ENCODE measurements at regions not wholly inside any gene's neighbourhood (a gene's known extent, or its start where the extent isn't known, plus 50 kb on each side); places are given as distances from the start of the nearest gene placed in this dataset.

DNA sequence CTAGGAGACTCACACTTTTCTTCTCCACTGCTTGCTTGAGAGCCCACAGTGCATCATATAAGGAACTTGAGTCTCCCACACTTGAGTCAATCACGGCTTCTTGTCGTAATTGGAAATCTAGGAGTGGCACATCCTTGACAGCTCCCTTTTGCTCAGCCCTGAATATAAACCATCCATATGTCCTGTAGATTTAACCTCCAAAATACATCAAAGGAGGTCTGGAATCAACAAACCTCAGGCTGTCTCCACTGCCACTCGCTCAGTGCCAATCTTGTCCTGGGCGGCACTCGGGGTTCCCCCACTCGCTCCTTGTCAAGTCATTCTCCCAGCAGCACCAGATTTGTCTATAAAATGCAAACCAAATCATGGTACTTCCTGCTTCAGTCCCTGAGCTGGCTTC, 84.4 kb upstream of the UQCRFS1 start:
- no peak for DNase-seq (ENCODE audit: low spot score)
- H3K9ac ChIP-seq = no peak overlapping the region
- H2AFZ ChIP-seq (replicated peaks) = no peak overlapping the region
- Mint-ChIP-seq H3K27me3 (ENCODE audit: insufficient read depth, low read depth) (peaks cover 11% of the 10 kb centered on the region), H3K27ac (no peak overlapping the region), H3K9me3 (peaks cover 2% of the 10 kb centered on the region), H3K4me3 (no peak overlapping the region), H3K36me3 (no peaks in the 10 kb centered on the region), H3K4me1 (peaks cover 1% of the 10 kb centered on the region)
- H3K4me1 ChIP-seq = no peaks in the 10 kb centered on the region
- no peak overlapping the region for H3K4me3 ChIP-seq
- H3K9me3 ChIP-seq (ENCODE audit: low read depth) = no peaks in the 10 kb centered on the region
- no peak for TF ChIP-seq EZH2 (IDR thresholded peaks at IDR 0.05)
- TF ChIP-seq, protein P1, sequence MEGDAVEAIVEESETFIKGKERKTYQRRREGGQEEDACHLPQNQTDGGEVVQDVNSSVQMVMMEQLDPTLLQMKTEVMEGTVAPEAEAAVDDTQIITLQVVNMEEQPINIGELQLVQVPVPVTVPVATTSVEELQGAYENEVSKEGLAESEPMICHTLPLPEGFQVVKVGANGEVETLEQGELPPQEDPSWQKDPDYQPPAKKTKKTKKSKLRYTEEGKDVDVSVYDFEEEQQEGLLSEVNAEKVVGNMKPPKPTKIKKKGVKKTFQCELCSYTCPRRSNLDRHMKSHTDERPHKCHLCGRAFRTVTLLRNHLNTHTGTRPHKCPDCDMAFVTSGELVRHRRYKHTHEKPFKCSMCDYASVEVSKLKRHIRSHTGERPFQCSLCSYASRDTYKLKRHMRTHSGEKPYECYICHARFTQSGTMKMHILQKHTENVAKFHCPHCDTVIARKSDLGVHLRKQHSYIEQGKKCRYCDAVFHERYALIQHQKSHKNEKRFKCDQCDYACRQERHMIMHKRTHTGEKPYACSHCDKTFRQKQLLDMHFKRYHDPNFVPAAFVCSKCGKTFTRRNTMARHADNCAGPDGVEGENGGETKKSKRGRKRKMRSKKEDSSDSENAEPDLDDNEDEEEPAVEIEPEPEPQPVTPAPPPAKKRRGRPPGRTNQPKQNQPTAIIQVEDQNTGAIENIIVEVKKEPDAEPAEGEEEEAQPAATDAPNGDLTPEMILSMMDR (IDR thresholded peaks at IDR 0.05) = no peak
- no peak for TF ChIP-seq EZH2phosphoT487 (IDR thresholded peaks at IDR 0.05)
- no peaks in the 10 kb centered on the region for H3K79me2 ChIP-seq (ENCODE audit: low read depth)
- H4K20me1 ChIP-seq (ENCODE audit: low read depth) = no peaks in the 10 kb centered on the region
- no peak overlapping the region for H3K4me2 ChIP-seq
- no peaks in the 10 kb centered on the region for H3K27me3 ChIP-seq
- no peaks in the 10 kb centered on the region for H3K36me3 ChIP-seq
- no peaks in the 10 kb centered on the region for H3F3A ChIP-seq (ENCODE audit: low read depth)
- H3K27ac ChIP-seq = no peak overlapping the region

DNA sequence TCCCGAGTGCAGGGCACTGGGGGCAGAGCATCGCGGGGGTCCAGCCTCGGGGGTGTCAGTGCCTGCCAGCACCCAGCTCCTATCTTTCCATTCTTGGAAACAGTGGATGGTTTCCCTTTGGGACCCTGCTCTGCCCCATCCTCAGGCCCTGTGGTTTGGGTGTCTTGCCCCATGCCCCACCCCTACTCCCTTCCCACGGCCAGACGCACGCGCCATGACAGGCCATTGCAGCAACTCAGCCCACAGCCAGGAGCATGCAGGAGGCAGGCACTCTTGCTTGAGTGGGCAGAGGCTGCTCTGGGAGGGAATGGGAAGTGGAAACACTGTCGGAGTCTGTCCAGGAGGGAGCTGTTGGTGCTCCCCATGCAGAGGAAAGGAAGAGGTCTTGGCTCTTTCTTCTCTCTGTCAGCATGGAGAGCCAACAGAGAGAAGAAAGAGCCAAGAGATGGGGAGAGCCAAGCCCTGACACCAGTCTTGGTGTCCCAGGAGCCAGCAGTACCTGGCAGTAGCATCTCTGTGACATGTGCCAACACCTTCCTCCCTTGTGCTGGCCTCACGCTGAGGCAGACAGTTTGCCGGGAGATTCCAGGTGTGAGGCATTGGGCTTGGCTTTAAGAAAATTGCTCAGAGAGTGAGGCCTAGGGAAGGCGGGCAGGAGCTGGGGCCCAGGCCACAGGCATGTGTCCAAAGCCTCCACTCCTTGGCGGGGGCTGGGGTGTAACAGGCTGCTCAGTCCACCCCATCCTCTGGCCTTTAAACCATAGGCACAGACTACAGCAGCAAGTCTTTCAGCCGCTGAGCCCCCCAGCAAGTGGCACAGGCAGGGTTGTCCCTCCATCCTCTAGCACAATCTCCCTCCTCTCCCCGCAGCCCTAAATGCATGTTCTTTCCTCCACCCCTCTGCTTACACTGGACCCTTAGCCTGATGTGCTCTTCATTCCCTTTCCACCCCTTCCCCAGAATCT, 86.7 kb upstream of the UQCRFS1 start:
- Histone ChIP-seq H3K9me3 (ENCODE audit: low read depth) (no peaks in the 10 kb centered on the region), H3K79me2 (ENCODE audit: low read depth) (no peaks in the 10 kb centered on the region), H3F3A (ENCODE audit: low read depth) (no peaks in the 10 kb centered on the region), H3K4me3 (no peak overlapping the region), H3K27ac (no peak overlapping the region), H3K4me2 (no peak overlapping the region), H3K36me3 (no peaks in the 10 kb centered on the region), H3K4me1 (no peaks in the 10 kb centered on the region), H3K27me3 (no peaks in the 10 kb centered on the region), H4K20me1 (ENCODE audit: low read depth) (no peaks in the 10 kb centered on the region), H3K9ac (no peak overlapping the region), H2AFZ (replicated peaks) (no peak overlapping the region)
- peaks cover 9% of the 10 kb centered on the region for H3K27me3 Mint-ChIP-seq (ENCODE audit: insufficient read depth, low read depth)
- H3K4me1 Mint-ChIP-seq = no peaks in the 10 kb centered on the region
- no peaks in the 10 kb centered on the region for H3K36me3 Mint-ChIP-seq
- no peak overlapping the region for H3K4me3 Mint-ChIP-seq
- TF ChIP-seq, protein P1 (IDR thresholded peaks at IDR 0.05) = no peak
- TF ChIP-seq EZH2 (IDR thresholded peaks at IDR 0.05) = no peak
- TF ChIP-seq EZH2phosphoT487 (IDR thresholded peaks at IDR 0.05) = no peak
- peaks cover 2% of the 10 kb centered on the region for H3K9me3 Mint-ChIP-seq
- no peak overlapping the region for H3K27ac Mint-ChIP-seq
- DNase-seq (ENCODE audit: low spot score) = no peak

DNA sequence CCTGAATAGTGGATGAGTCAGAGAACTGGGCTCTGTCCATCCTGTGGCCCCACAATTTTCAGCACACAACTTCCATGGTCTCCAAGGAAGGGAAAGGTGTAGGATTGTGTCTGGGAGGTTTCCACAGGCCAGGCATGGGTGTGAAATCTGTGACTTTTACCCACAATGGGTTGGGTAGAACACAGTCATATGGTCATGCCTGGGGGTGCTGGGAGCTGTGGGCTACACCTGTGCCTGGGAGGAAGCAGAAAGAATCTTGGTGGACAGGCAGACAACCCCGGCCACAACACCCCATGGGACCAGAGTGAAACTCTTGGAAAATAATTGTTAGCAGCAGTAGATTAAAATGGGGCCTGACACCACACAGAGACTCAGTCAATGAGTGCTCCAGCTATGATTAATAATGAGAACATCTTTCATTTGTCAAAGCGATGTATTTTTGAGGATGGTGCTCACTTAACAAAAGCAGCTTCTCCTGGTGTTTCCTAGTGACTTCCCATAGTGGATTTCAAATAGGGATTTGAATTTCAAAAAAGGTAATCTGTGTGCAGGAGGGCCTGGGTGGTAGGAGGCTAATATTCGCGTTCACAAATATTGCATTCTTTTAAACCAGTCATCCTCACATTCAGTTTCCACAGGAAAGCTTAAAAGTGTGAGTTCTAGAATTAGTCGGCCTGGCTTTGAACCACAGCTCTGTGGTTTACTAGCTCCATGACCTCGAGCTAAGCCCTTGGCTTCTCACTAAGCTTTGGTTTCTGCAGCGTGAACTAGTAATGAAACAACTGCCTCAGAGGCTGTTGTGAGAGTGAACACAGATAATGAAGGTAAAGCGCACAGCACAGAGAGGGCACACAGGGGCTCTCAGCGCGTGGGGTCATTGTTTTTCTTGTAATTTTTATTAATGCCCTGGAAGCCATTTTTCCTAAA, 89.3 kb upstream of the UQCRFS1 start:
- no peak overlapping the region for H3K9ac ChIP-seq
- no peaks in the 10 kb centered on the region for H3K79me2 ChIP-seq (ENCODE audit: low read depth)
- TF ChIP-seq EZH2phosphoT487 (IDR thresholded peaks at IDR 0.05) (no peak), EZH2 (IDR thresholded peaks at IDR 0.05) (no peak)
- TF ChIP-seq, protein P1 (IDR thresholded peaks at IDR 0.05) = no peak
- H3K9me3 ChIP-seq (ENCODE audit: low read depth) = no peaks in the 10 kb centered on the region
- Mint-ChIP-seq H3K27ac (no peak overlapping the region), H3K4me3 (no peak overlapping the region), H3K27me3 (ENCODE audit: insufficient read depth, low read depth) (peaks cover 7% of the 10 kb centered on the region), H3K4me1 (no peaks in the 10 kb centered on the region), H3K9me3 (no peaks in the 10 kb centered on the region), H3K36me3 (no peaks in the 10 kb centered on the region)
- no peak overlapping the region for H2AFZ ChIP-seq (replicated peaks)
- no peak for DNase-seq (ENCODE audit: low spot score)
- no peak overlapping the region for H3K4me3 ChIP-seq
- H3F3A ChIP-seq (ENCODE audit: low read depth) = no peaks in the 10 kb centered on the region
- no peak overlapping the region for H3K4me2 ChIP-seq
- H3K36me3 ChIP-seq = no peaks in the 10 kb centered on the region
- H3K4me1 ChIP-seq = no peaks in the 10 kb centered on the region
- H3K27ac ChIP-seq = no peak overlapping the region
- H4K20me1 ChIP-seq (ENCODE audit: low read depth) = no peaks in the 10 kb centered on the region
- H3K27me3 ChIP-seq = peaks cover 20% of the 10 kb centered on the region
